Muscle of leg (tissue), 3 donors: ENCODE measurements at regions not wholly inside any gene's neighbourhood (a gene's known extent, or its start where the extent isn't known, plus 50 kb on each side); places are given as distances from the start of the nearest gene placed in this dataset.

Experiments
- DNase-seq: peaks from one replicate; pipeline ENCODE4 v3.0.0; 2013
- H3K27ac ChIP-seq: one replicate; pipeline ENCODE4 v1.5.1; 2013; ENCODE audit warnings: mild to moderate bottlenecking, low read length, control low read depth
- H3K27me3 ChIP-seq: one replicate; pipeline ENCODE4 v1.6.1; 2013; ENCODE audit warnings: low read length; ENCODE audit not compliant: control insufficient read depth, insufficient read depth
- H3K36me3 ChIP-seq: one replicate; pipeline ENCODE4 v1.6.1; 2013; ENCODE audit warnings: low read length; ENCODE audit not compliant: control insufficient read depth, insufficient read depth
- H3K4me1 ChIP-seq: one replicate; pipeline ENCODE4 v1.6.1; 2013; ENCODE audit warnings: low read length; ENCODE audit not compliant: control insufficient read depth, insufficient read depth
- H3K4me3 ChIP-seq: one replicate; pipeline ENCODE4 v1.5.1; 2013; ENCODE audit warnings: low read length, control low read depth
- H3K9me3 ChIP-seq: replicated peaks from 2 replicates; pipeline ENCODE4 v1.6.1; 2013; ENCODE audit warnings: low read depth, low read length; ENCODE audit not compliant: control insufficient read depth
- WGBS: methylation state at CpG from one replicate; pipeline ENCODE4 v1.1.5; 2013; ENCODE audit warnings: missing lambda C conversion rate; ENCODE audit not compliant: insufficient coverage; 5-methylcytosine and 5-hydroxymethylcytosine counted together

GRCh38 chr10:78539247-78539766, 505.6 kb downstream of the RPS24 start:
- WGBS: 100% methylated on average over 2 of the region's 7 CpGs
- H3K9me3 ChIP-seq: no peaks in the 10 kb centered on the region

GRCh38 chr10:78540355-78541076, 506.9 kb downstream of the RPS24 start:
- WGBS: 71% methylated on average over 1 of the region's 2 CpGs
- no peak for DNase-seq
- H3K36me3 ChIP-seq: no peaks in the 10 kb centered on the region
- H3K27ac ChIP-seq: no peak overlapping the region
- peaks cover 9% of the 10 kb centered on the region for H3K27me3 ChIP-seq
- no peak overlapping the region for H3K4me3 ChIP-seq
- no peaks in the 10 kb centered on the region for H3K9me3 ChIP-seq
- H3K4me1 ChIP-seq: peaks cover 28% of the 10 kb centered on the region

More at GRCh38 chr10:78539247-78539766, 505.6 kb downstream of the RPS24 start:
- peaks cover 9% of the 10 kb centered on the region for H3K27me3 ChIP-seq
- H3K27ac ChIP-seq: no peak overlapping the region
- H3K36me3 ChIP-seq: no peaks in the 10 kb centered on the region
- no peak overlapping the region for H3K4me3 ChIP-seq
- no peak for DNase-seq
- H3K4me1 ChIP-seq: peaks cover 23% of the 10 kb centered on the region

GRCh38 chr10:78541481-78542140, 507.9 kb downstream of the RPS24 start:
- H3K4me3 ChIP-seq: no peak overlapping the region
- H3K27me3 ChIP-seq: peaks cover 9% of the 10 kb centered on the region
- WGBS: 29% methylated on average over 4 of the region's 4 CpGs
- H3K9me3 ChIP-seq: no peaks in the 10 kb centered on the region
- H3K4me1 ChIP-seq: peaks cover 28% of the 10 kb centered on the region
- no peaks in the 10 kb centered on the region for H3K36me3 ChIP-seq
- H3K27ac ChIP-seq: no peak overlapping the region
- peak; percentile 32 for DNase-seq

GRCh38 chr10:78542141-78542489, 508.5 kb downstream of the RPS24 start:
- Histone ChIP-seq H3K27me3 (peaks cover 9% of the 10 kb centered on the region), H3K9me3 (no peaks in the 10 kb centered on the region), H3K4me3 (no peak overlapping the region), H3K36me3 (no peaks in the 10 kb centered on the region), H3K27ac (no peak overlapping the region), H3K4me1 (peaks cover 28% of the 10 kb centered on the region)
- no peak for DNase-seq
- WGBS: 75% methylated on average over 6 of the region's 6 CpGs

- H3K4me3 ChIP-seq: no peak overlapping the region
- H3K27ac ChIP-seq: no peak overlapping the region
- no peaks in the 10 kb centered on the region for H3K36me3 ChIP-seq
- H3K27me3 ChIP-seq: peaks cover 9% of the 10 kb centered on the region
- H3K9me3 ChIP-seq: no peaks in the 10 kb centered on the region
- peaks cover 28% of the 10 kb centered on the region for H3K4me1 ChIP-seq
- no peak for DNase-seq
- WGBS: 71% methylated on average over 4 of the region's 7 CpGs
Observed at GRCh38 chr10:78542521-78542920, 508.9 kb downstream of the RPS24 start.

- peaks cover 28% of the 10 kb centered on the region for H3K4me1 ChIP-seq
- 67% methylated on average over 4 of the region's 9 CpGs for WGBS
- H3K27ac ChIP-seq: peak overlapping the region; percentile 81
- peaks cover 13% of the 10 kb centered on the region for H3K27me3 ChIP-seq
- DNase-seq: no peak
- no peaks in the 10 kb centered on the region for H3K9me3 ChIP-seq
- H3K36me3 ChIP-seq: no peaks in the 10 kb centered on the region
- H3K4me3 ChIP-seq: no peak overlapping the region
Observed at GRCh38 chr10:78543031-78543748, 509.5 kb downstream of the RPS24 start.

- Histone ChIP-seq H3K36me3 (no peaks in the 10 kb centered on the region), H3K9me3 (no peaks in the 10 kb centered on the region), H3K4me1 (peaks cover 28% of the 10 kb centered on the region), H3K27ac (peak overlapping the region; percentile 81), H3K27me3 (peaks cover 13% of the 10 kb centered on the region), H3K4me3 (no peak overlapping the region)
- 12% methylated on average over 10 of the region's 11 CpGs for WGBS
- peak; percentile 96 for DNase-seq
Observed at GRCh38 chr10:78543749-78544362, 510.2 kb downstream of the RPS24 start.

GRCh38 chr10:78544423-78545090, 510.9 kb downstream of the RPS24 start:
- H3K36me3 ChIP-seq: no peaks in the 10 kb centered on the region
- H3K9me3 ChIP-seq: no peaks in the 10 kb centered on the region
- peaks cover 28% of the 10 kb centered on the region for H3K4me1 ChIP-seq
- DNase-seq: no peak
- peaks cover 13% of the 10 kb centered on the region for H3K27me3 ChIP-seq
- no peak overlapping the region for H3K4me3 ChIP-seq
- no peak overlapping the region for H3K27ac ChIP-seq
- WGBS: 94% methylated on average over 2 of the region's 9 CpGs

- Histone ChIP-seq H3K27me3 (peaks cover 14% of the 10 kb centered on the region), H3K27ac (no peak overlapping the region), H3K9me3 (no peaks in the 10 kb centered on the region), H3K4me1 (peaks cover 28% of the 10 kb centered on the region), H3K36me3 (no peaks in the 10 kb centered on the region), H3K4me3 (no peak overlapping the region)
- DNase-seq: no peak
- WGBS: no CpG with 5 or more reads among the region's 3 CpGs
Observed at GRCh38 chr10:78545756-78546155, 512.1 kb downstream of the RPS24 start.
